NOMO-1 treated with DMSO at 0.1 percent for 48 hours (cell line): ENCODE measurements at regions not wholly inside any gene's neighbourhood (a gene's known extent, or its start where the extent isn't known, plus 50 kb on each side); places are given as distances from the start of the nearest gene placed in this dataset.

Source experiments
- DNase-seq: peaks from one replicate; lab custom pipeline; 2025; ENCODE audit not compliant: unreplicated experiment; lab: John Stamatoyannopoulos, UW

- DNase-seq, result no peak
Observed at GRCh38 chr16:81148277-81148676, 52.1 kb upstream of the GCSH start.
